Neural cell (in vitro differentiated cells): ENCODE measurements at regions not wholly inside any gene's neighbourhood (a gene's known extent, or its start where the extent isn't known, plus 50 kb on each side); places are given as distances from the start of the nearest gene placed in this dataset.
A peak's percentile ranks its signal among the peaks of the same experiment; 100 is the strongest.
"Not testable (repeated sequence)": the region's sequence is repeated elsewhere in the genome, so short reads cannot be mapped to it uniquely, and the experiment has no call there.

Experiments used
- H2AFZ ChIP-seq: fragments of 200-600, 300-800 bp; sonication (generic), shearing (Covaris generic); 2 replicates; pipeline ENCODE4 v1.6.0; 2014; ENCODE audit warnings: low read depth, mild to moderate bottlenecking, antibody characterized with exemption, low read length, moderate library complexity
- H3F3A ChIP-seq: fragments of 200-600 bp; shearing (Covaris generic); 2 replicates; pipeline ENCODE4 v1.6.1; 2016; ENCODE audit warnings: mild to moderate bottlenecking, moderate library complexity, mixed read lengths, antibody characterized with exemption, low read length; ENCODE audit not compliant: insufficient read depth, poor library complexity, severe bottlenecking
- H3K27ac ChIP-seq: fragments of 200-600, 300-800 bp; sonication (generic), shearing (Covaris generic); 2 replicates; pipeline ENCODE4 v1.5.1; 2014; ENCODE audit warnings: mild to moderate bottlenecking, low read length, moderate library complexity
- H3K27me3 ChIP-seq: fragments of 300-800, 200-600 bp; sonication (generic), shearing (Covaris generic); 2 replicates; pipeline ENCODE4 v1.6.0; 2014; ENCODE audit warnings: mild to moderate bottlenecking, low read depth, low read length, moderate library complexity; ENCODE audit not compliant: insufficient read depth
- H3K36me3 ChIP-seq: fragments of 300-800, 200-600 bp; sonication (generic), shearing (Covaris generic); 2 replicates; pipeline ENCODE4 v1.5.1; 2014; ENCODE audit warnings: mild to moderate bottlenecking, antibody characterized with exemption, low read length, moderate library complexity; ENCODE audit not compliant: insufficient read depth
- H3K4me2 ChIP-seq: fragments of 300-800, 200-600 bp; sonication (generic), shearing (Covaris generic); 2 replicates; pipeline ENCODE4 v1.6.0; 2014; ENCODE audit warnings: mild to moderate bottlenecking, low read length
- H3K4me3 ChIP-seq: fragments of 300-800, 200-600 bp; sonication (generic), shearing (Covaris generic); 2 replicates; pipeline ENCODE4 v1.5.1; 2014; ENCODE audit warnings: mild to moderate bottlenecking, low read length, moderate library complexity
- H3K79me2 ChIP-seq: fragments of 200-600 bp; shearing (Covaris generic); replicated peaks from 2 replicates; pipeline ENCODE4 v1.6.0; 2014; ENCODE audit warnings: mild to moderate bottlenecking, low read length, moderate library complexity; ENCODE audit not compliant: insufficient read depth
- H3K9ac ChIP-seq: fragments of 300-800, 200-600 bp; sonication (generic), shearing (Covaris generic); 2 replicates; pipeline ENCODE4 v1.6.1; 2016; ENCODE audit warnings: mild to moderate bottlenecking, low read length, mixed read lengths
- H3K9me2 ChIP-seq: fragments of 200-600 bp; shearing (Covaris generic); 2 replicates; pipeline ENCODE4 v1.6.1; 2016; ENCODE audit warnings: mild to moderate bottlenecking, low read length, mixed read lengths; ENCODE audit not compliant: insufficient read depth
- H3K9me3 ChIP-seq: fragments of 200-600, 300-800 bp; sonication (generic), shearing (Covaris generic); 2 replicates; pipeline ENCODE4 v1.6.1; 2016; ENCODE audit warnings: mild to moderate bottlenecking, mixed run types, low read length, moderate library complexity, mixed read lengths
- H4K20me1 ChIP-seq: fragments of 200-600 bp; shearing (Covaris generic); 2 replicates; pipeline ENCODE4 v1.6.1; 2016; ENCODE audit warnings: mild to moderate bottlenecking, mixed run types; ENCODE audit not compliant: insufficient read depth
- CTCF ChIP-seq: fragments of 450-650 bp; IDR thresholded peaks from 2 replicates; pipeline ENCODE4 v1.5.1; 2014; ENCODE audit warnings: antibody characterized with exemption, mild to moderate bottlenecking, moderate library complexity; ENCODE audit not compliant: poor library complexity, severe bottlenecking
- EP300 ChIP-seq: fragments of 450-650 bp; conservative IDR thresholded peaks from 2 replicates; pipeline ENCODE4 v1.6.1; 2014; ENCODE audit warnings: antibody characterized with exemption, mild to moderate bottlenecking, moderate library complexity; ENCODE audit not compliant: poor library complexity, severe bottlenecking
- EZH2 ChIP-seq: fragments of 200-600, 300-800 bp; shearing (Covaris generic), sonication (generic); IDR thresholded peaks from 2 replicates; pipeline ENCODE4 v1.6.1; 2014; ENCODE audit warnings: antibody characterized with exemption, low read length, borderline replicate concordance, mild to moderate bottlenecking; ENCODE audit not compliant: insufficient read depth, poor library complexity, severe bottlenecking
- MXI1 ChIP-seq: fragments of 450-650 bp; conservative IDR thresholded peaks from 2 replicates; pipeline ENCODE4 v1.6.1; 2014; ENCODE audit warnings: antibody characterized with exemption, mild to moderate bottlenecking; ENCODE audit not compliant: poor library complexity, severe bottlenecking
- POLR2AphosphoS5 ChIP-seq: IDR thresholded peaks from 2 replicates; pipeline ENCODE4 v1.6.1; 2012
- RAD21 ChIP-seq: fragments of 450-650 bp; conservative IDR thresholded peaks from 2 replicates; pipeline ENCODE4 v1.6.1; 2014; ENCODE audit warnings: antibody characterized with exemption, mild to moderate bottlenecking, moderate library complexity
- REST ChIP-seq: IDR thresholded peaks from 2 replicates; pipeline ENCODE4 v1.6.1; 2012; ENCODE audit warnings: borderline replicate concordance
- SMC3 ChIP-seq: fragments of 450-650 bp; conservative IDR thresholded peaks from 2 replicates; pipeline ENCODE4 v1.6.1; 2014; ENCODE audit warnings: antibody characterized with exemption, mild to moderate bottlenecking, moderate library complexity; ENCODE audit not compliant: poor library complexity
- TAF1 ChIP-seq: IDR thresholded peaks from 2 replicates; pipeline ENCODE4 v1.6.1; 2012; ENCODE audit warnings: low read depth

DNA sequence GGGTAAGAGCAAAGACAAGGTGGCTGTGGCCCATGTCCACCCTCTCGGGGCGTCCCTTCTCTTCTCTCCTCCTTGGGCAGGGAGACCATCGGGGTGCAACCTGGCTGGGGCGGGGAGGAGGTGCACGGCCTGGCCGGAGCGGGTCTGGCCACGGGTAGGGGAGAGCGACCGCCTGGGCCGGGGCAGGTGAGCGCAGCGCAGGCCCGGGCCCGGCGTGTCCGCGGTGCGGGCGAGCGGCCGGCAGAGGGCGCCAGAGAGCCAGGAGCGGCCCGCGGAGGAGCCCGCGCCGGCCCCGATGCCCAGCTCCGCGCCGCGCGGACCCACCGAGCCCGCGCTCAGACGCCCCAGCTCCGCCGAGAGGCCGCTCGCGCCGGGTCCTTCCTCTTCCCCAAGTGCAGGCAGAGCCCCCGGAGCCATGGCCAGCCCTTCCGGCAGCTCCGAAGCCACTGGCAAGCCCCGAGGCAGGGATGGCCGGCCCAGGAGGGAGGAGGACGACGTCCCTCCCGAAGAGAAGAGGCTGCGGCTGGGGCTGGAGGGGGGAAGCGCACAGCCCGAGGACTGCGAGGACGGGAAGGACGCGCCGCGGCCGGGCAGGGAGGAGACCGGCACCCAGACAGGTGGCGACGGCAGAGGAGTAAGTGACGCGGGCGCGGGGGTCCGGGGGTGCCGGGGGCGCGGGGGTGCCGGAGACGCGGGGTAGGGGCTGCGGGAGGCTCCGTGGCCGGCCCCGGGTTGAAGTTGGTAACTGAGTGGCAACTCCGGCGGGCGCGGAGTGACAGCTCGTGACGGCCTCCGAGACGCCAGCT lies 142.1 kb upstream of the EEF2KMT start:
- H3K4me3 ChIP-seq = peak overlapping the region; percentile 57
- H3K4me2 ChIP-seq = not testable (repeated sequence)

GRCh38 chr16:5235119-5235518 lies 137.5 kb upstream of the EEF2KMT start:
- Histone ChIP-seq H3K36me3 (no peaks in the 10 kb centered on the region), H2AFZ (no peak overlapping the region), H3K27ac (no peak overlapping the region), H3K27me3 (peaks cover 10% of the 10 kb centered on the region), H3F3A (no peaks in the 10 kb centered on the region), H3K4me3 (no peak overlapping the region), H4K20me1 (no peaks in the 10 kb centered on the region), H3K4me2 (no peak overlapping the region), H3K9ac (no peak overlapping the region), H3K9me3 (no peaks in the 10 kb centered on the region), H3K79me2 (no peaks in the 10 kb centered on the region), H3K9me2 (no peaks in the 10 kb centered on the region)
- TF ChIP-seq EZH2 (no peak), TAF1 (no peak), MXI1 (no peak), RAD21 (no peak)

More for the DNA sequence above, 142.1 kb upstream of the EEF2KMT start:
- H4K20me1 ChIP-seq, H3K9me3 ChIP-seq, H3K9ac ChIP-seq, H3K9me2 ChIP-seq, H3K36me3 ChIP-seq, H3F3A ChIP-seq, H2AFZ ChIP-seq, H3K27ac ChIP-seq, H3K79me2 ChIP-seq: not testable (repeated sequence)
- H3K27me3 ChIP-seq = peaks cover 21% of the 10 kb centered on the region
- TF ChIP-seq CTCF = peak; percentile 86
- peak; percentile 22 for TF ChIP-seq MXI1
- TF ChIP-seq SMC3 = peak; percentile 87
- TF ChIP-seq RAD21 = peak; percentile 71

DNA sequence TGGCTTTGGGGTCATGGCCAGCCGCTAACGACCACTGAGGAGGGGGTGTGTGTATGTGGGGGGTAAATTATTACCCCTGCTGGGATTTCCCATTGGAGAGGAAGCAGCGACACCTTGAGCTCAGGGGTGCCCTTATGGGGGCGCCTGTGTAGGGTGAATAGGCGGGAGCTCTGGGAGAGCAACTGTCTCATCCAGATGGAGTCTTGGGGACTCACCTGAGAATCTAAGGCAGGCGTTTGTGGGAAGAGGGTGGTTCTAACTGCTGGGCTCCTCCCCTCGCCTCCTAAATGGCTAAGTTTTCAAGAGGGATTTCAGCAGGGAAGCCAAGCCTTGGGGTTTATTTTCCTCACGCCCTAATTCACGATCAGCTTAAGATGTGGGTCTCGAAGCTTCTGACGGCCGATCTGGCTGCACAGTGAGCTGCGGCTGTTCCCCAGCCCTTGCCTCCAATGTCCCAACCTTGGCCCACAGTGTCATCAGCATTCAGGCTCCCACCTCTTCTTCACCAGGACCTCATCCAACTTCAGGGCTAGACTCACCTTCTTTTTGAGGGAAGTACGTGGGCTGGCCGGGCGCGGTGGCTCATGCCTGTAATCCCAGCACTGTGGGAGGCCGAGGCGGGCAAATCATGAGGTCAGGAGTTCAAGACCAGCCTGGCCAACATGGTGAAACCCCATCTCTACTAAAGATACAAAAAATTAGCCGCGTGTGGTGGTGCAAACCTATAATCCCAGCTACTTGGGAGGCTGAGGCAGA lies 136.9 kb upstream of the EEF2KMT start:
- H3K27ac ChIP-seq = no peak overlapping the region
- H3K4me2 ChIP-seq = no peak overlapping the region
- no peaks in the 10 kb centered on the region for H3K36me3 ChIP-seq
- no peaks in the 10 kb centered on the region for H3F3A ChIP-seq
- H3K79me2 ChIP-seq = no peaks in the 10 kb centered on the region
- no peak for TF ChIP-seq REST
- TF ChIP-seq SMC3 = no peak
- TF ChIP-seq POLR2AphosphoS5 = no peak
- no peak for TF ChIP-seq MXI1
- TF ChIP-seq EP300 = no peak
- no peak for TF ChIP-seq EZH2
- no peak for TF ChIP-seq RAD21
- no peak for TF ChIP-seq TAF1
- no peak for TF ChIP-seq CTCF
- peaks cover 9% of the 10 kb centered on the region for H3K27me3 ChIP-seq
- no peaks in the 10 kb centered on the region for H3K9me2 ChIP-seq
- no peak overlapping the region for H3K4me3 ChIP-seq
- no peaks in the 10 kb centered on the region for H4K20me1 ChIP-seq
- H2AFZ ChIP-seq = no peak overlapping the region
- no peaks in the 10 kb centered on the region for H3K9me3 ChIP-seq
- no peak overlapping the region for H3K9ac ChIP-seq
